HG03103 (cell line): ENCODE measurements at regions not wholly inside any gene's neighbourhood (a gene's known extent, or its start where the extent isn't known, plus 50 kb on each side); places are given as distances from the start of the nearest gene placed in this dataset.
"Not testable (repeated sequence)": the region's sequence is repeated elsewhere in the genome, so short reads cannot be mapped to it uniquely, and the experiment has no call there.

Experiments used
- ATAC-seq: cut with Tn5 transposase; IDR thresholded peaks from one replicate; pipeline ENCODE4 v1.9.1; 2021; ENCODE audit warnings: low read depth; ENCODE audit not compliant: unreplicated experiment

GRCh38 chr11:23897453-23898286 lies 599.2 kb upstream of the LUZP2 start:
- no peak for ATAC-seq

DNA sequence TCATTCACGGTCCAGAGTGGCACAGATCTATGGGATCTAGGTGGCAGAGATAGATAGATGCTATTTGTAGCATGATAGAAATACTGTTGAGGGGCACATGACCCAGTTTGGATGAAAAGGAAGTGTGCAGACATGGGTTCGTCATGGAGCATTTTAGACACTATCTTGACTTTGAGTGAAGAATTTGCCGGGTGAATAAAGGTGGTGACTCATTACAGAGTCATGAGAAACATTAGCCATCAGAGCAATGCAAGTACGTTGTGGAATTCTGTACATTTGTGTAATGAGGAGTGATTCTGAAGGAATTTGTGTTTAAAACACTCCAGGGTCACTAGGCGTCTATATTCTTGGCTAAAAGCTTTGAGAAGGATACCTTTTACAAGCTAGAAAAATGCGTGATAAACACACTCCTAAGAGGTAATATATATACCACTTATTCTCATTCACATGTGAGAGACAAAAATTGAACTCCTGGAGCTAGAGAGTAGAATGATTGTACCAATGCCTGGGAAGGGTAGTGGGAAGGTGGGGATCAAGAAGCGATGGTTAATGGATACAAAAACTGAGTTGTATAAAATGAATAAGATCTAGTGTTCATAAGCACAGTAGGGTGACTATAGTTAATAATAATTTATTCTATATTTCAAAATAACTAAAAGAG lies 593.7 kb upstream of the LUZP2 start:
- no peak for ATAC-seq

GRCh38 chr11:23919455-23919854 lies 577.4 kb upstream of the LUZP2 start:
- no peak for ATAC-seq

GRCh38 chr11:23923357-23923756 lies 573.5 kb upstream of the LUZP2 start:
- no peak for ATAC-seq

DNA sequence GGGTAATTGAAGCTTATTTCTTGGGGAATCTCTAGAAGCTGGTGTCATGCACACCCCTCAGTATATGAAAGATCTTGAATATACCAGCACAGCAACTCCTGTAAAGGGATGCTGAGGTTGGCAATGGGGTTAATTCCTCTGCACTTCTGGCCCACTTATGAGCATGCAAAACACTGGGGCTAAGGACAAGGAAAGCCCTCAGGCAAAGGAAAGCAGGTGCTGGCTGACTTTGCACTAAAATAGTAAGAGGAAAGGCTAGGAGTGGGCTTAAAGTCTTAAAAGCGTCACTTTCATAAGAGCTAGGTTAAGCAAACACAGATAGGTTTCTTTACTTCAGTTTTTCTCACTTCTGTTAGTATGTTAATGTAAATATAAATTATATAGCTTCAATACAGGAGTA lies 572.6 kb upstream of the LUZP2 start:
- ATAC-seq, result no peak

- ATAC-seq, result no peak
Observed at GRCh38 chr11:23931443-23931842, 565.4 kb upstream of the LUZP2 start.

- no peak for ATAC-seq
Observed at GRCh38 chr11:23932485-23932898, 564.4 kb upstream of the LUZP2 start.

DNA sequence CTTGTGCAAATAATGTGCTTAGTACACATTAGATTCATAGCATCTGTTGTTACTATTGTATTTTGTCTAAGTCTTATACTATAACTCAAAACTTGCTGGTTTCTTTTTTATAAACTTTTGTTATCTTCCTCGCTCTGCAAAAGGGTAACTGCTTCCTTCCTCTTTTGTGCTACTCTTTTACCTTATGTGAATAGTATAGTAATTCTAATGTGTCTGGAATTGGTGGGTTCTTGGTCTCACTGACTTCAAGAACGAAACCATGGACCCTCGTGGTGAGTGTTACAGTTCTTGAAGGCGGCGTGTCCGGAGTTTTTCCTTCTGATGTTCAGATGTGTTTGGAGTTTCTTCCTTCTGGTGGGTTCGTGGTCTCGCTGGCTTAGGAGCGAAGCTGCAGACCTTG lies 563.1 kb upstream of the LUZP2 start:
- ATAC-seq, result no peak

GRCh38 chr11:23934671-23935270 lies 562.1 kb upstream of the LUZP2 start:
- not testable (repeated sequence) for ATAC-seq

GRCh38 chr11:23942117-23942815 lies 554.6 kb upstream of the LUZP2 start:
- ATAC-seq, result not testable (repeated sequence)

DNA sequence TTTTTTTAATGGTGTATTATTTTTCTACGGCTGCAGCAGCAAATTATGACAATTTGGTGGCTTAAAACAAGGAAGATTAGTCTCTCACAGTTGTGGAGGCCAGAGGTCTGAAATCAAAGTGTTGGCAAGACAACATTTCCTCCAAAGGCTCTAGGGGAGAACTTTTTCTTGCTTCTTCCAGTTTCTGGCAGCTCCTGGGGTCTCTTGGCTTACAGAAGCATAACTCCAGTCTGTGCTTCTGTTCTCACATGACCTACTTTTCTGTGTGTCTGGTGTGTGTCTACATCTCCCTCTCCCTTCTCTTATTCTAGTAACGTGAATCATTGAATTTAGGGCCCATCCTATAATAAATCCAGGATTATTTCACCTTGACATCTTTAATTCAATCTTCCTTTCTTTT lies 551.9 kb upstream of the LUZP2 start:
- no peak for ATAC-seq

DNA sequence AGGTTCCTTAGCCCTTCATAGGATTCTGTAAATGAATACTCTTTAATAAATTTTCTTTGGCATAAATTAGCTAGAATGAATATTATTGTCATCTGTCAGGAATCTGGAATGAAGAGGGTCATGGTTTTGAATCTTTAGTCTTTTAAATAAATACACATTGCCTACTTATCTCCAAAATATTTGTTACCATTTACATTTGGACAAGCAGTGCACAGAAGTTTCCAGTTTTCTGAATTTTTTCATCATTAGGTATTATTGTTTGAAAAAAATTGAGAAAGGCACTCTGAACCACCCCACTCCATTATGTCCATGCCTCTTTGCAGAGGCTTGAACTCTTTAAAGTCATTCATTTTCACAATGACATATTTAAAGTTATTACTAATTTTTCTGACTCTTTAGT lies 549.0 kb upstream of the LUZP2 start:
- ATAC-seq, result no peak

GRCh38 chr11:23948851-23949250 lies 548.0 kb upstream of the LUZP2 start:
- no peak for ATAC-seq

- ATAC-seq, result no peak
Observed at GRCh38 chr11:23953951-23954710, 542.7 kb upstream of the LUZP2 start.

DNA sequence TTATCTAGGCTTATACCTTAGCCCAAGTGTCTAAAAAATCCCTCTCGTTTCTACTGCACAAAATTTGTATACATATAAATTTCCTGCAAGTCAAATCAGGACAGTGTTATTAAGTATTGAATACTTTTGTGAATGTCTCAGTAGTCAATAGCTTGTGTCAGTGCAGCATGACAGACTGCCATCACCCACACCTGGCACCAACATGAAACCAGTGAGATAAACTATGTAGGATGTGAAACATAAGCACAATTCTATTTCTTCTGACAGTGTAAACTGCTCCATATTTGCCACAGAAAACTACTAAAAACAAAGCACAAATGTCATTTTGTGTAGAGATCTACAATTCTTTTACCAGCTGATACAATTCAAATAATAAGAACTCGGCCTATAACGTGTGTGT lies 542.1 kb upstream of the LUZP2 start:
- ATAC-seq, result no peak

- no peak for ATAC-seq
Observed at GRCh38 chr11:23956586-23956985, 540.3 kb upstream of the LUZP2 start.

DNA sequence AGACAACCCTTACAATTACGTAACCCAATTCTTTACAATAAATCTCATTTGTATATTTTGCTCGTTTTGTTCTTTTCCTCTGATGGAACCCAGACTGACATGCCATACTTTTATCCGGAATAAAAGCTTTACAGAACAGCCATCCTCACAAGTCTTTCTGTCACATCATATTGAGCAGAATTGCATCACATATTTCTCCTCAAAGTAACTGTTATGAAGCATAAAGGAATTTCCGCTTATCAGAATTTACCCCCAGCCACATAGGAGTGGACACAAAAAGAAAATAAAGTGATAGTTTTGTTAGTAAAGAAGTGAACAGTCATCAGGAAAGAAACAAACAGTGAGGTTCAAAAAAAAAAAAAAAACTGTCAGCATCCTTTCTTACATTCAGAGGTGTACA lies 539.5 kb upstream of the LUZP2 start:
- ATAC-seq, result no peak

DNA sequence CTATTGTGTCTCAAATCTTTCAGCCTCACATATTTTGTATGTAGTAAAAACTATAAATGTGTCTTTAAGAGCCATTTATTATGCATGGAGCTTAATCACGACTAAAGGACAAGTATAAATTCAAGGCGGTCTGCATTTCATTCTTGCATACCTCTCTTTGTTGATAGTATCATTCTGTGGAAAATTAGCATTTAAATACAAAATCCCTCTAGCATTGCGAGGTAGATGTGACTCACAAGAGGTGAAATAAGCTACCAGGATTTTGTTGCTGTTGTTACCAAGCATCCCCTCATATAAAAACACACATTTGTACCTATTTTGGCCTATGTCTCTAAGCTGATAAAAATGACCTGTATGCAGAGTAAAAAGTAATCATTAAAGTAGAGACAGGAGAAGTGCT lies 537.4 kb upstream of the LUZP2 start:
- ATAC-seq, result no peak

DNA sequence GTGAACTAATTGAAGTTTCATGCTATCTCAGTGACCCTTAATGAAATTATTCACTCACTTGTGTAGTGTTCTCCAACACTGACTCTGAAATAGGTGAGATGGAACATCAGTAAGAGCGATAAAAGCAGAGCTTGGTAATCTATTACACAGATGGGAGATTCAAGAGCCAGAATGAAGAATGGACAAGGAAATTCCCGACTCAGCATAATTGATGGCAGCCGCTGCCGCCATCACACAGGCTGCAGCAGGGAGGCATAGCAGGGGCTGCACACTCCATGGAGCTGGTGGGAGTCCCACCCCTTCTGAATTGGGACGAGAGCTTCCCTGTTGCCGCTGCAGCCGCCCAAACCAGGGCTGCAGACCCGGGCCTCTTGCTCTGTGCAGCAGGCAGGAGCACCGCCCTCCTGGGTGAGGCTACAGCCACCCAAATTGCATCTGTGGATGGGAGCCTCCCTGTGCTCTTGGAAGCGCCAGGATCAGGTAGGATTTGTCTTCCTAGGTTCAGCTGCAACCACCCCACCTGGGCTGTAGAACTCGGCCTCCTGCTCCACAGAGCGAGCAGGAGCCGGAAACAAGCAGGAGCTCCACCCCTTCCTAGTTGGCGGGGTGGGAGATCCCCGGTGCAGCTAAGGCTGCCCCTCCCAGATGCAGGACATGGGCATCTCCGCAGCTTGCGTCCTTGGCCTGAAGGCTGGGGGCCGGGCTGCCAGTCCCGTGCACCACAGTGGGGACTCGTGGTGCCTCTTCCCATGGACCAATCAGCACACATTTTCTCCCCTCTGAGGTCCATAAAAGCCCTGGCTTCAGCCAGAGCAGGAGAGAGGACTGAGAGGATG lies 535.1 kb upstream of the LUZP2 start:
- no peak for ATAC-seq

DNA sequence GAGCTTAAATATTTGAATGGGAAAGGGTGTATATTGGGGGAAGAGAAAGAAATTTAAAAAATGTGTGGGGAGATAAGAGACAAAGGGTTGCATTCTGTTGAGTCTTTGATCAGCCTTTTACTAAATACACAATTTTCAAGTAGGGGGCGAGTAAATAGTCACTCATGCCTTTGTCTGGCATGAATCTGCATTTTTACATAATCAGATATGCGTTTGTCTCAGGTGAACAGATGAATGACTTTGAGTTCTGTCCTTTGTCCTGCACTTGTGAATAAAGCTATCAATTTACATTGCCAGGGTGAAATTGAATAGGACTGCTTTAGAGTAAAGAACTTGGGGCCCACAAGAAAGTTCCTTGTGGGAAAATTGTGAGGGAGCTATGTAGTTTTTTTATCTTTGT lies 523.6 kb upstream of the LUZP2 start:
- no peak for ATAC-seq
